ENCODE measurements at regions not wholly inside any gene's neighbourhood (a gene's known extent, or its start where the extent isn't known, plus 50 kb on each side); places are given as distances from the start of the nearest gene placed in this dataset.

DNA sequence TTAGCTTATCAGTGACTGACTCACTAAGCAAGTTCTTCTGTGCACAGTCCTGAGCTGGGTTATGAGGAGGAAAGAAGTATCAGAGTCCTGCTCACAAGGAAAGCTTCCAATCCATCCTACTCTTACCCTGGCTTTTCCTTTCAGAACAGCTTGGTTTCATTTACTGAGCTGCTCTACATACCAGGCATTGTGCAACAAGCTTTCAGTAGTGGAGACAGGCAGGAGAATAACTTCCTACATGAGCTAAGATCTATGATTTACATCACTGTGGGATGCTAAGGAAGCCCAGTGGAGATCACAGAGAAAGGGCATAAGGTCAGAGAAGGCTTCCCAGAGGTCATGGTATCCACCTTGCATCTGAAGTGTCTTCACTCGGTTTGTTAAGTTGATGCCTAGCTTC is 144.5 kb downstream of the MAP3K7 start:
- TF ChIP-seq, protein P1, sequence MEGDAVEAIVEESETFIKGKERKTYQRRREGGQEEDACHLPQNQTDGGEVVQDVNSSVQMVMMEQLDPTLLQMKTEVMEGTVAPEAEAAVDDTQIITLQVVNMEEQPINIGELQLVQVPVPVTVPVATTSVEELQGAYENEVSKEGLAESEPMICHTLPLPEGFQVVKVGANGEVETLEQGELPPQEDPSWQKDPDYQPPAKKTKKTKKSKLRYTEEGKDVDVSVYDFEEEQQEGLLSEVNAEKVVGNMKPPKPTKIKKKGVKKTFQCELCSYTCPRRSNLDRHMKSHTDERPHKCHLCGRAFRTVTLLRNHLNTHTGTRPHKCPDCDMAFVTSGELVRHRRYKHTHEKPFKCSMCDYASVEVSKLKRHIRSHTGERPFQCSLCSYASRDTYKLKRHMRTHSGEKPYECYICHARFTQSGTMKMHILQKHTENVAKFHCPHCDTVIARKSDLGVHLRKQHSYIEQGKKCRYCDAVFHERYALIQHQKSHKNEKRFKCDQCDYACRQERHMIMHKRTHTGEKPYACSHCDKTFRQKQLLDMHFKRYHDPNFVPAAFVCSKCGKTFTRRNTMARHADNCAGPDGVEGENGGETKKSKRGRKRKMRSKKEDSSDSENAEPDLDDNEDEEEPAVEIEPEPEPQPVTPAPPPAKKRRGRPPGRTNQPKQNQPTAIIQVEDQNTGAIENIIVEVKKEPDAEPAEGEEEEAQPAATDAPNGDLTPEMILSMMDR (IDR thresholded peaks at IDR 0.05), result no peak
- no peak for TF ChIP-seq EZH2 (IDR thresholded peaks at IDR 0.05; ENCODE audit: borderline replicate concordance, insufficient read depth, low read depth, low read length, poor library complexity, severe bottlenecking)

All from B cell (primary cell).